Vagina (tissue), 2 donors: ENCODE measurements at regions not wholly inside any gene's neighbourhood (a gene's known extent, or its start where the extent isn't known, plus 50 kb on each side); places are given as distances from the start of the nearest gene placed in this dataset.
A peak's percentile ranks its signal among the peaks of the same experiment; 100 is the strongest.

Source experiments
- DNase-seq, 2 donors: peaks; one replicate each; pipeline ENCODE4 v3.0.0-alpha.2; 2017; ENCODE audit errors: extremely low spot score in 2 of 2
- H3K27ac ChIP-seq: fragments of 200-600 bp; sonication (generic); one replicate; pipeline ENCODE4 v1.5.1; 2019
- H3K27me3 ChIP-seq: fragments of 200-600 bp; sonication (generic); one replicate; pipeline ENCODE4 v1.5.1; 2019
- H3K36me3 ChIP-seq, 2 donors: fragments of 200-600 bp; sonication (generic); one replicate each; pipeline ENCODE4 v1.5.1; 2017 to 2019
- H3K4me1 ChIP-seq: fragments of 200-600 bp; sonication (generic); one replicate; pipeline ENCODE4 v1.5.1; 2019
- H3K4me3 ChIP-seq, 2 donors: fragments of 200-600 bp; sonication (generic); 1 replicate in 1 of 2; 2 replicates in 1 of 2; pipeline ENCODE4 v1.5.1; 2016 to 2019
- H3K9me3 ChIP-seq: fragments of 200-600 bp; sonication (generic); one replicate; pipeline ENCODE4 v1.5.1; 2019
- CTCF ChIP-seq, 3 experiments: fragments of 450-650 bp in 2 of 3; fragments of 200-600 bp in 1 of 3; sonication (generic) in 1 of 3; IDR thresholded peaks; one replicate each; pipeline ENCODE4 v1.5.1; 2017 to 2019; ENCODE audit warnings: antibody characterized with exemption in 3 of 3, mild to moderate bottlenecking in 2 of 3, moderate library complexity in 2 of 3
- POLR2A ChIP-seq, 2 donors: fragments of 450-650 bp; IDR thresholded peaks; one replicate each; pipeline ENCODE4 v1.6.1; 2017; ENCODE audit warnings: antibody characterized with exemption in 2 of 2, mild to moderate bottlenecking in 2 of 2, moderate library complexity in 2 of 2
- POLR2AphosphoS5 ChIP-seq, 2 donors: sonication (generic); formaldehyde crosslinking; IDR thresholded peaks; one replicate each; pipeline ENCODE4 v1.9.0; 2017; ENCODE audit warnings: antibody characterized with exemption in 2 of 2, mild to moderate bottlenecking in 2 of 2, low read depth in 1 of 2; ENCODE audit not compliant: insufficient read depth in 1 of 2
- intact Hi-C: fragments of 100-400 bp; cut with DNase I; formaldehyde crosslinking; loops from one replicate; pipeline ENCODE4 v1.15.1; 2023

DNA sequence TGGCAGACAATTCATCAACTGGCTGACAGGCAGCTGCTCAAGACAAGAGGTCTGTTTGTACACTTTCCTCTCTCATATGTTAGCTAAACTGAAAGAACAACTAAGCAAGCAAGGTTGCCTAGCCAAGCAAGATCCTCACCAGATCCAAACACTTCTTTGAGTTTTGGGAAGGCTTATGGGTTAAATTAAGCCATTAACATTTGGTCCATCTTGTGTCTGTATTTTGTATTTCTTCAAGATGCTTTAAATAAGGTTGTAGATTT, 170.4 kb upstream of the RAI14 start:
- DNase-seq = no peak
- no peaks in the 10 kb centered on the region for H3K36me3 ChIP-seq
- TF ChIP-seq POLR2A (IDR thresholded peaks at IDR 0.05) = no peak
- intact Hi-C loops = loop anchor here (2.0 to 10.0 kb wide), 2 partner anchors 49 to 409 kb away; no protein-coding TSS in a partner anchor
- H3K27ac ChIP-seq = no peak overlapping the region
- peaks cover 18% of the 10 kb centered on the region for H3K4me1 ChIP-seq
- H3K27me3 ChIP-seq = no peaks in the 10 kb centered on the region
- H3K4me3 ChIP-seq = no peak overlapping the region
- no peaks in the 10 kb centered on the region for H3K9me3 ChIP-seq

GRCh38 chr5:34486160-34486848, 169.8 kb upstream of the RAI14 start:
- TF ChIP-seq POLR2A (IDR thresholded peaks at IDR 0.05) = no peak
- TF ChIP-seq POLR2AphosphoS5 (IDR thresholded peaks at IDR 0.05; ENCODE audit: insufficient read depth in 1 of 2, low read depth in 1 of 2) = peak in 1 of 2 donors; percentile 67
- TF ChIP-seq CTCF (IDR thresholded peaks at IDR 0.05) = peak; percentile 74 to 86 (median 86)
- intact Hi-C loops = loop anchor here (2.0 to 10.0 kb wide), 2 partner anchors 48 to 408 kb away; no protein-coding TSS in a partner anchor
- Histone ChIP-seq H3K4me1 (peaks cover 22% of the 10 kb centered on the region), H3K27me3 (no peaks in the 10 kb centered on the region), H3K27ac (peak overlapping the region; percentile 26), H3K4me3 (no peak overlapping the region), H3K36me3 (no peaks in the 10 kb centered on the region), H3K9me3 (no peaks in the 10 kb centered on the region)
- DNase-seq = no peak

- H3K4me3 ChIP-seq = no peak overlapping the region
- peaks cover 25% of the 10 kb centered on the region for H3K4me1 ChIP-seq
- no peak for DNase-seq
- H3K36me3 ChIP-seq = no peaks in the 10 kb centered on the region
- intact Hi-C loops = loop anchor here (2.0 to 10.0 kb wide), 2 partner anchors 48 to 408 kb away; no protein-coding TSS in a partner anchor
- TF ChIP-seq POLR2AphosphoS5 (IDR thresholded peaks at IDR 0.05; ENCODE audit: insufficient read depth in 1 of 2, low read depth in 1 of 2) (no peak), CTCF (IDR thresholded peaks at IDR 0.05) (no peak), POLR2A (IDR thresholded peaks at IDR 0.05) (no peak)
- H3K27me3 ChIP-seq = no peaks in the 10 kb centered on the region
- H3K27ac ChIP-seq = peak overlapping the region; percentile 26
- no peaks in the 10 kb centered on the region for H3K9me3 ChIP-seq
Measured at GRCh38 chr5:34486849-34487158, 169.3 kb upstream of the RAI14 start.

- no peak overlapping the region for H3K4me3 ChIP-seq
- peak overlapping the region; percentile 26 for H3K27ac ChIP-seq
- H3K4me1 ChIP-seq = peaks cover 25% of the 10 kb centered on the region
- H3K9me3 ChIP-seq = no peaks in the 10 kb centered on the region
- no peaks in the 10 kb centered on the region for H3K36me3 ChIP-seq
- H3K27me3 ChIP-seq = no peaks in the 10 kb centered on the region
- no peak for DNase-seq
- no peak for TF ChIP-seq POLR2AphosphoS5 (IDR thresholded peaks at IDR 0.05; ENCODE audit: insufficient read depth in 1 of 2, low read depth in 1 of 2)
- TF ChIP-seq CTCF (IDR thresholded peaks at IDR 0.05) = no peak
- TF ChIP-seq POLR2A (IDR thresholded peaks at IDR 0.05) = no peak
- intact Hi-C loops = loop anchor here (2.0 to 10.0 kb wide), 2 partner anchors 47 to 407 kb away; no protein-coding TSS in a partner anchor
Measured at GRCh38 chr5:34487159-34487879, 168.8 kb upstream of the RAI14 start.

- H3K27ac ChIP-seq = peak overlapping the region; percentile 26
- H3K36me3 ChIP-seq = no peaks in the 10 kb centered on the region
- TF ChIP-seq CTCF (IDR thresholded peaks at IDR 0.05) (no peak), POLR2A (IDR thresholded peaks at IDR 0.05) (no peak), POLR2AphosphoS5 (IDR thresholded peaks at IDR 0.05; ENCODE audit: insufficient read depth in 1 of 2, low read depth in 1 of 2) (no peak)
- no peak overlapping the region for H3K4me3 ChIP-seq
- no peaks in the 10 kb centered on the region for H3K27me3 ChIP-seq
- no peaks in the 10 kb centered on the region for H3K9me3 ChIP-seq
- peaks cover 25% of the 10 kb centered on the region for H3K4me1 ChIP-seq
- DNase-seq = no peak
- intact Hi-C loops = loop anchor here (2.0 to 10.0 kb wide), 2 partner anchors 47 to 407 kb away; no protein-coding TSS in a partner anchor
Measured at GRCh38 chr5:34487956-34488355, 168.2 kb upstream of the RAI14 start.
